HCT116 (cell line): ENCODE measurements at regions not wholly inside any gene's neighbourhood (a gene's known extent, or its start where the extent isn't known, plus 50 kb on each side); places are given as distances from the start of the nearest gene placed in this dataset.
"Not testable (repeated sequence)": the region's sequence is repeated elsewhere in the genome, so short reads cannot be mapped to it uniquely, and the experiment has no call there.

ENCODE experiments used
- EGR1 ChIP-seq: IDR thresholded peaks from 2 replicates; pipeline ENCODE4 v1.6.1; 2012; ENCODE audit warnings: low read depth
- EZH2 ChIP-seq: fragments of 200-600 bp; sonication (generic); IDR thresholded peaks from 2 replicates; pipeline ENCODE4 v1.6.1; 2017; ENCODE audit warnings: antibody characterized with exemption, mixed run types
- POLR2AphosphoS5 ChIP-seq: IDR thresholded peaks from 2 replicates; pipeline ENCODE4 v1.6.1; 2011; ENCODE audit warnings: mild to moderate bottlenecking, low read depth, low read length, moderate library complexity
- TF ChIP-seq, protein P1 (sequence below): IDR thresholded peaks from 2 replicates; pipeline ENCODE4 v1.6.1; 2012
- TF ChIP-seq, protein P2 (sequence below), 3 experiments: fragments of 200-600 bp in 1 of 3; sonication (generic) in 1 of 3; IDR thresholded peaks in 2 of 3; conservative IDR thresholded peaks in 1 of 3; 2 replicates each; pipeline ENCODE4 v1.5.1; 2012 to 2017; ENCODE audit warnings: low read depth in 2 of 3, low read length in 2 of 3, antibody characterized with exemption in 1 of 3, borderline replicate concordance in 1 of 3, control low read depth in 1 of 3, mild to moderate bottlenecking in 1 of 3, mixed read lengths in 1 of 3, mixed run types in 1 of 3, moderate library complexity in 1 of 3; ENCODE audit not compliant: insufficient read depth in 1 of 3

- TF ChIP-seq, protein P1, sequence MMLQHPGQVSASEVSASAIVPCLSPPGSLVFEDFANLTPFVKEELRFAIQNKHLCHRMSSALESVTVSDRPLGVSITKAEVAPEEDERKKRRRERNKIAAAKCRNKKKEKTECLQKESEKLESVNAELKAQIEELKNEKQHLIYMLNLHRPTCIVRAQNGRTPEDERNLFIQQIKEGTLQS, result not testable (repeated sequence)
- TF ChIP-seq, protein P2, sequence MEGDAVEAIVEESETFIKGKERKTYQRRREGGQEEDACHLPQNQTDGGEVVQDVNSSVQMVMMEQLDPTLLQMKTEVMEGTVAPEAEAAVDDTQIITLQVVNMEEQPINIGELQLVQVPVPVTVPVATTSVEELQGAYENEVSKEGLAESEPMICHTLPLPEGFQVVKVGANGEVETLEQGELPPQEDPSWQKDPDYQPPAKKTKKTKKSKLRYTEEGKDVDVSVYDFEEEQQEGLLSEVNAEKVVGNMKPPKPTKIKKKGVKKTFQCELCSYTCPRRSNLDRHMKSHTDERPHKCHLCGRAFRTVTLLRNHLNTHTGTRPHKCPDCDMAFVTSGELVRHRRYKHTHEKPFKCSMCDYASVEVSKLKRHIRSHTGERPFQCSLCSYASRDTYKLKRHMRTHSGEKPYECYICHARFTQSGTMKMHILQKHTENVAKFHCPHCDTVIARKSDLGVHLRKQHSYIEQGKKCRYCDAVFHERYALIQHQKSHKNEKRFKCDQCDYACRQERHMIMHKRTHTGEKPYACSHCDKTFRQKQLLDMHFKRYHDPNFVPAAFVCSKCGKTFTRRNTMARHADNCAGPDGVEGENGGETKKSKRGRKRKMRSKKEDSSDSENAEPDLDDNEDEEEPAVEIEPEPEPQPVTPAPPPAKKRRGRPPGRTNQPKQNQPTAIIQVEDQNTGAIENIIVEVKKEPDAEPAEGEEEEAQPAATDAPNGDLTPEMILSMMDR (IDR thresholded peaks at IDR 0.05 in 2 of 3, conservative IDR thresholded peaks at IDR 0.05 in 1 of 3; ENCODE audit: borderline replicate concordance in 1 of 3, insufficient read depth in 1 of 3, low read depth in 2 of 3, low read length in 2 of 3), result not testable (repeated sequence)
- not testable (repeated sequence) for TF ChIP-seq EZH2, EGR1, POLR2AphosphoS5
Measured at GRCh38 chr1:146411923-146412322, 183.1 kb upstream of the NOTCH2NLA start.
